Colon (tissue), 2 donors: ENCODE measurements at regions not wholly inside any gene's neighbourhood (a gene's known extent, or its start where the extent isn't known, plus 50 kb on each side); places are given as distances from the start of the nearest gene placed in this dataset.

Source experiments
- FAIRE-seq: peaks from 2 replicates; lab custom pipeline; 2012; peaks lifted over from hg19 to GRCh38; lab: Jason Lieb, UNC
- donor health status: control.
- donor health status: control.

DNA sequence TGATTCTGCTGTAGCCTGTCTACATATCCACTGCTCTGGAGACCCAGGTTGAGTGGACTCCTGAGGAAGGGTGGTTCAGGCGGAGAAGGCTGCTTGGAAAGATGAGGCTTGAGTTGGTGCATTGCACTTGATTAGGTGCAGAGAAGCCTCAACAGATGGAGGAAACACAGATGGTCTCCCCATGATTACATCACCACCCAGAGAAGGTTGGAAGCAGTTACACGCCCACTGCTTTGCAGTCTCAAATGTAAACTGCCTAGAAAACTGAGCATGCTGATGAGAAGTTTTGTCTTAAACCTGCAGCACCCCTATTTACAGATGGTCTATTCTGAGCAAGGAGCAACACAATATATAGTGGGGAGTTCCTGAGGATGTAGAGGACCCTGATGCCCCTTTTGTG, 266.6 kb downstream of the PIK3R1 start:
- no peak for FAIRE-seq

DNA sequence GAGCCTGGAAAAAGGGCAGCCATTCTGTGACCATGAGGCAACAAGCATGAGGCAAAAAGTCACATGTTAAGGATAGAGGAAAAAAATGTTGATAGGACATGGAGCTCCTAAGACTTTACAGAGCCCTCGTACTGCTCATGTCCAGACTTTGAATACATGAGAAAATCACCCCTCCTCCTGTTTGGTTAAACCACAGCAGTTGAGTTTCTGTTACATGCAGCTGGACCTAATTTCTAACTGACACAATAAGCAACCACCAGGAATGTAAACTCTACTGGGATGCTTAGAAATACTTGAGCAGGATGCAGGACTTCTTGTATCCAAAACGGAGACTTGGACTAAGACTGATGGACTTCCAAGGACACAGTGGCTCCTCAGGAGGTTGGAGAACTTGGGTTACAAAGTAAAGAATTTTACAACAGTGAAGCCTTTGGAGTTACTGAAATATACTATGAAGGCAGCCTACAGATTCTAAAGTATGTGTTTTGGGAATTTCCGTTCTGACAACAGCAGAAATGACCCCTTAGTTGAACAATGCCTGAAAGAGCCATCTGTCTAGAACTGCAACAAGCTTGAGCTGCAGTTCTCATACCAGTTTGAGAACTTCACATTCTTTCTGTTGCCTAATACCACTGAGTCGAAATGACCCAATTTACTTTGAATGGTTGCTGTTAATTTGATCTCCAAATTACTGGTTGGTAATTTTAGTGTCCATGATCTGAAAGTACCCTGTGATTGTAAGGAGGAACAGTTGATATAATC, 268.9 kb downstream of the PIK3R1 start:
- no peak for FAIRE-seq

DNA sequence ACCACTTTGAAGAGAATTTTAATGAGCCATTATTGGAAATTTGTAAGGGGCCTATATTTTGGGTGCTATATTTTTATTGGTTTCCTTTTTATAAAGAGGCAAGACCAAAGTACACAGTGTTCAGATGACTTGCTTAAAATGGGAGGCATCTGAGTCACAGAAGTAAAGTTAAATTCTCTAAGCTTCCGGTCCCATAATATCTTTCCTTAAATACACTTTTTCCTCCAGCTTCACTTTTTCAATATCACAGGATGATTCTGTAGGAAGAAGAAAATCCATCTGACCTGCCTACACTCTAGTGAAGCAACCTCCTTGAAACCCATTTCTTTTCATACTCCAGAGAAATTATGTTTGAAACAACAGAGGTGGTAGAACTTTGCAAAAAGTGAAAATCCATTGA, 274.0 kb downstream of the PIK3R1 start:
- FAIRE-seq = no peak

DNA sequence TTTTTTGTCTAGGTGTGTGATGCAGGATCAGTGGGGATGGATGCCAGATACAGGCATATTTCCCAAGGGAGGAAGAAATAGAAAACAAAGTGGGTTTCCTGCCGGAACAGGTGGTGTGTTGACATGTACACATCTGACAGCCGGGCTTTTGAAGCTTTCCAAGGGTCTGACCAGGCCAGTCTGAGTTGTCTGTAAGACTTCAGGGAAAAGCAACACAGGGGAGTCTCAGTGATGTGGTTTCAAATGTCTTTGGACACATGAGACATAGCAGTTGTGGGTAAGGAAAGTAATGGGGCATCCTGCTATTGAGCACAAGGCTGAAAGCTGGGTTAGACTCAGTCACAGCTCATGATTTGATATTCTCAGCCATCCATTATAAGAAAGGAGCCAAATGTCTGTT, 274.9 kb downstream of the PIK3R1 start:
- FAIRE-seq = no peak

DNA sequence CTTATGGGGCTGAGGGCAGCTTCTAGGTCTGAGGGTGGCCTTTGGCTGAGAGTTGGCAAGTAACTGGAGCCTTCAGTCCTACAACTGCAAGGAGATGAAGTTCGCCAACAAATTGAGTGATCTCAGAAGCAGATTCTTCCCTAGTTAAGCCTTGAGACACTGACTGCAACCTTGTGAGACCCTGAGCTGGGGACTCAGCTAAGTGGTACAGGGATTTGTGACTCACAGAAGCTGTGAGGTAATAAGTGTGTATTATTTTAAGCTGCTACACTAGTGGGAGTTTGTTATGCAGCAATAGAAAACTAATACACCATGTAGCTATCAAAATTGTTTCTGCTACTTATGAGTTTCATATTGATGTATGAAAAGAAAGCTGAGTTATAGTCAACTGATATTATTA, 279.2 kb downstream of the PIK3R1 start:
- FAIRE-seq = no peak

DNA sequence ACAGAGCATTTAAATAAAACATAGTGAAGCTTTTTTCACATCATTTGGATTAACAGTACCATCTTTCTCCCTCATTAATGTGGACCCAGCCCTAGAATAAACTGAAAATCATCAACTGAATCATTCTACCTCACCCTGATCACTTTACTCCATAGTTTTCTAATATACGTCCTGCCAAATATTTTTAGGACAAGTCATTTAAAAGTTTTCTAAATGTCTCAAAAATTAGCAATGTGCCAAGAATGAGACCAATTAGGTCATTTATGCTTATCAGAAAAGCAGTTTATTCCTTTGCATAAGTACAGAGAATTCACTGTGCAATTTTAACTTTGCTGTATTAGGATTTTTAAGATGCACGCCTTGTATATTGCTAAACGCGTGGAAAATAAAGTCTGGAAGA, 284.4 kb downstream of the PIK3R1 start:
- no peak for FAIRE-seq

DNA sequence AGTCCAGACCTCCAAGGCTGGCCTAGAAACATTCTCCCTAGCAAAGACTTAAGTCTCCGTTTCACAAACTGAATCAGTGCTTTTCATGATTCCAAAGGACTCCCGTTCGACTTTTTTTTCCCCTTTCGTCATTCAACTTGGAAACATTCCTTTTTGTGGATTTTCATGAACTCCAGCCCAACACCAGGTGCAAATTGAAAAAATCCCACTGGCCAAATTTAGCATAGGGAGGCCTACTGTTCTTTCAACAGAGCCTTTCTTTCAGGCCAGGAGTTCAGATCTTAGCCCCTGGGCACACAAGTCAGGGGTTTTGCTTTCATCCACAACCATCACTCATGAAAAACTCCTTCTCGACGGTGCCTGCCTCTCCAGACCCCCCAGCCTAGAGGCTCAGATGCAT, 285.3 kb downstream of the PIK3R1 start:
- no peak for FAIRE-seq

DNA sequence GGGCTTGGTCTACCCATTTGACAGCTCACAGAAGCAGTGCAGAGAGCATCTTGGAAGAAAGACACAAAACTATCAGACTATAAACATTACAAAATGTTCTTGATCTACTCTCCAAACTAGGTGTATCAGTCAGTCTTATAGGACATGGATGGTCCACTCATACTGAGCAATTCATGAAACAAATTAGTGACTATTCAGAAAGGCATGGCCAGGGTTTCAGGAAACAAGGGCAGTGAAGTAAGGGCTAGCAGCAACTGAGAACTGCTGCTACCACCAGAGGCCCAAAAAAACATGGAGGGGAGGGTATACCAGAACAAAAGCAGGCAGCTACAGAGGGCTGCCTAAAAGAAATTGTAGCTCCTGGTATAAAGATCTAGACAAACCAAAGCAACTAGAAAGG, 287.0 kb downstream of the PIK3R1 start:
- FAIRE-seq = no peak

DNA sequence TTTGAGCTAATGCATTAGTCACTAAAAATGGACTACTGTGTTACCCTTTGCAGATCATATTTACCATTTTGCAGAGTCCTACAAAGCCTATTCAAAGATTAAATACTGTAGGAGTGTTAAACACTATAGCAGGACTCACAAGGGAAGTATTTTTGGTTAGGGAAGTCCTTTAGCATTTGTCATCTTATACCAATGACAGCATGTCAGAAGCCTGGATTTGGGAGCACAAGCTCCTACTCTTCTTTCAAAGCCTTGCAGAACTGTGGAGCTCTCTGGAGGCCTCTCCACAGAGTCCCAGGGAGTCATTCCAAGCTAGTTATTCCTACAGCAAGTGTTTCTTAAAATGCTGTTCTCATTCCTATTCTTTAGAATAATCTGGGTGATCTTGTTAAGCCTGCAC, 288.8 kb downstream of the PIK3R1 start:
- no peak for FAIRE-seq

DNA sequence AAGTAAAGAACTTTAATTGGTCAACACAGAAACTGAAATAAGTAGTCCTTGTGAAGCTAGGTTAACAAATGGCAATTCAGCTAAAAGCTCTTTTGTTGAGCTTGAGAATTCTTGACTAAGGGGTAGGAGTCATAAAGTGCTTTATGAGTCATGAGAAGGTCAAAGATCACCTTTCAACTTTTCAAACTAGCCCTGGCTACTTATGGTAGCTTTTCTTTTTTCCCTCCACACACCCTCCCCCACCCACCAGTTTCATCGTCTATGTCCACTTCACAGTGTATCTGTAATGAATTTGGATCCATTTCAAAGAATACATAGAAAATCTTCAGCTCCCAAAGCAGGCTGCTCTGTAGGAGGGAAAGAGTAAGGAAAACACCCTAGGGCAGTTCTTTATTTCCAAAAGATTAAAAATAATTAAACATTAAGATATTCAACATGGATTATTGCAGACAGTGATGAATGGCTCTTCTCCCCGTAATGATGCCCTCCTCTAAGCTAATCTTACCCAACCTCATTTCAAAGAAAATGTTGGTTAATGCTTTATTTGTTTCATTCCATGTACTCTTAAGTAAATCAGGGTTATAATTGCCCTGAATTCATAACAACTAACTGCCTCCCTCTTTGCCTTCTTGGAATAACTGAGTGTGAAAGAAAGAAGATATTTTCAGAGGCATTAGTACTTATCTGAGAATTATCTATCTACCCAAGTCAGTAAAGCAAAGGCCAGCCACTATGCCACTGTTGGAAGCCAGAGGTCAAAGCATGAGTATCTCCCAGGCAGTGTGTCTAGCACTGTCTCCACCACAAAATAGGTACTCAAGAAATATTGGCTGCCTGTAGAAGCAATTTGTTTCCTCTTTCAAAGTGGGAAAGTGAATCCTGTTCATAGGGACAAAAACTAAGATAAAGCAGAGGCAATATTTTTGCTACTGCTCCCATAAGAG, 290.6 kb downstream of the PIK3R1 start:
- FAIRE-seq = no peak

DNA sequence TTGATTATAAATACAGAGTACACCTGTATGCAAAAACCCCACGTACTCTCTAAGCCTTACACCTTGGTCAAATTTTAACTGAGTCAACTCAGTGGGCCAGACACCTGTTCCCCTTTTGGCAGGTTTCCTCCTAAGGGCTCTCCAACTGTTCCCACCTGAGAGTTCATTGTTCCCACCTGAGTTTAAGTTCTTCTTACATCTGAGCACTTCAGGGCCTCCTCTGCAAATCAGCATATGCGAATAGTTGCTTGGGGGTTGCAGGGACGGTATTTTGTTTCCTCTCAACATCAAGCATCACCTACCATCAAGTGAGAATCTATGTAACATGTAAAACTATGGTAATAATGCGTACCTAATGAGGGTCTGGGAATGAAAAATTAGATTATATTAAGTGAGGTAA, 300.0 kb downstream of the PIK3R1 start:
- no peak for FAIRE-seq

DNA sequence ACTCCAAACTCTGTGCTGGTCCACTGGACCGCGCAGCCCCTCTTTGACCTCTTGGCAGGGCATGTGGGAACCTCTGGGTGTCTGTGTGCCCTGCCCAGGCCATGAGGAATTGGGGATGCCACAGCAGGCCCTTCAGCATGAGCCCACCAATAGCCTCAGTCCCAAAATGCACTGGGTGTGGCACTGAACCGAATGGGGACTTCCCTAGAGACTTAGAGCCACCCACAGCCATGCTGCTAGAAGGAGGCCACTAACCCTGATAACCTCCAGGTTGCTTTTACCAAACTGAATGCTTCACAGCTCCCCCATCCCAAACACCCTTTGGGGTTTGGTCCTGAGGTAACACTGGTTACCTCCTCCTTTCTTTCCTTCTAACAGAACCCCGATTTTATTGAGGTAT, 302.7 kb downstream of the PIK3R1 start:
- no peak for FAIRE-seq

DNA sequence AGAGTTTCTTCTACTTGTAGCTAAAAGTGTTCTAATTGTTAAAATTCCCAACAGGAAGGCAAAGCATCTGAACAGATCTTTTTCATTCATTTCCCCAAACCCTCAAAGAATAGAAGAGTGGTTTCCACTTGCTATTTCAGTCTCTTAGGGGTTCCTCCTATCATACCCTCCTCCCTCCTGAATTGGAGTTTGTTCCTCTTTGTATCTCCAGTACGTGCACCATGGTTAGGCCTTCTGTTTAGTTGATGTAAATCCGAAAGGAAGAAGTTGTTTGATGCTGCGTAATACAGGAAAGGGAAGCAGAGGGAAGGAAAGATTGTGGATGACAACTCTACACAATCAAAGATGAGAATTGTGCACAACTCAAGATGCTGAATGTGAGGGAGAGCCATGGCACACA, 303.6 kb downstream of the PIK3R1 start:
- FAIRE-seq = no peak

DNA sequence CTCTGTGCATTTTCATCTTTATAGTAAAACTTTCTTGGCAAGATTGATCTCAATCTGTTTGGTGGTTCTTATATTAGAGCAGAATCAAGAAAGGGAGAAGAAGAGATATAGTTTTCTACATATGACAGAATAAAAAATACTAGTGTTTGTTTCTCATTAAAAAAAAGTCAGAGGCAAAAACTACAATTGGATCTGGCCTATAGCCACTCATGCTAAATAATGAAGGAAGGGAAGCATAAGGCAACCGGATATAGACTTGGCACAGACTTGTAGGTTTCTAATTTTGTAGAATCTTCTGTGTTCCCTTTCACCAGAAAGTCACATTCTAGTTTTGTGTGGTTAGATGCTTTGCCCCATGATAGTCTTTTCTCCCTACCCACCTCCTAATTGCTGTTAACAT, 306.2 kb downstream of the PIK3R1 start:
- FAIRE-seq = no peak

DNA sequence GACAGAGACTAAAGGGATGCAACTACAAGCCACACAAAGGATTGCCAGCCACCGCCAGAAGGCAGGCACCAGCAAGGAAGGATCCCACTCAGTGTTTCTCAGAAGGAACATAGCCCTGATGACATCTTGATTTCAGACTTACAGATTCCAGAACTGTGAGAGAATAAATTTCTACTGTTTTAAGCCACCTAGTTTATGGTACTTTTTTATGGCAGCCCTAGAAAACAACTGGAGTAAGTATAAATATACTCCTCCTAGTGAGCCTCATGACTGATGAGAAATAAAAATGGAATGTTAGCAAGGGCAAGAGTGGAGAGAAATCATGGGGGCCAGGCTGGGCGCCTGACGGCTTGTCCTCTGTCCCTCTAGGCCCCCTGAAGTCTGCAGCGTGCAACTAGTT, 307.3 kb downstream of the PIK3R1 start:
- no peak for FAIRE-seq

DNA sequence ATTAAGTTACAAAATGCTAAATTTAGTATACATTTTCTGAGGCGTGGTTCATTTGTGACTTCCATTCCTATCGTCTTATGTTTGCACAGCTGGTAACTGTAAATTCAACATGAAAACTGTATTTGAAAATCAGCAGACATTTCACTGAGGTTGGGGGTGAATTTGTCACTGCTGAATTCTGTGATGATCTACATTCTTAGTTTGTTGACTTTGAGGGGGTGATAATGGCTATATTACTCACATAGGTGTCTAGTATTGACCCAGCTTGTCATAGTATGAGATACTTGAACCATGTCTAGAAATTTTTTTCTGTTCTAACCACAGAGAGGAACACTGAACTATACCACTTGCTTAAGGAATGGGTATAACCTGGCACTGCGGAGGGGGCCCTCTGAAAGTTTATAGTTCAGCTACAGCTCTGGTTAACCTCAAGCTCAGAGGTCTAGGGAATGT, 313.3 kb downstream of the PIK3R1 start:
- no peak for FAIRE-seq

DNA sequence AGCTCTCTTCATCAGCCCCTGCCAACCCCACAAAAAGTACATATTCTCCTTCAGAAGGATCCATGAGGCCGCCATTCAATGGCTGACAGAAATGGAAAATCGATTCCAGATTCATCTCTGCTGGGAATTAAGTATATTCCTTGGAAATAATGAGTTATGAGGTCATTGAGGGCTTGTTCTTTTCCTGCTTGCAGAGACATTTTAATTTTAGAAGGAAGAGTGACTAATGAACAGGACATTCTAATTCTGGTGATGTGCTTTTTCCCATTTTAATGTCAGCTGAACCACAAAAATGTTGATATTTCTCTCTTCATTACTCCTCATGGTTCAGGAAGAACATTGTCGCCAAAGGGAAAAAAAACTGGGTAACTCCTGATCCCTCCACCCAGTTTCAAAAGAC, 314.0 kb downstream of the PIK3R1 start:
- no peak for FAIRE-seq

DNA sequence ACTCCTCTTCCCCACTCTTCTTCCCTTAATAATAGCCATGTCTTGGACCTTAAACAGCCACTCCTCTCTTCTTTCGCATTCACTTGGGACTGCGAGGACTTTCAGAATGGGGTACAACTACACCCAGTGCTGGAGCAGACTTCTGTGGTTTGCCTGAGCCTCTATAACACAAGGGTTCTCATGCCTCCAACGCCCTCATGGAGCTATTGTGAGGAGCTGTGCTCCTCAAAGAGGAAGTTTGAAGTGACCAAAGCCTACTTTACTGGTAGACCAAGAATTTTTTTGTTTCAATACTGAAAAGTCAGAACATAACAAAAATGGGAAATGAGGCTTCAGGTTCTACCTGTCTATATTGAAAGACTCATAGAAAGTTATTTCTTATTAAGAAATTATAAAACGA, 316.4 kb downstream of the PIK3R1 start:
- FAIRE-seq = no peak

DNA sequence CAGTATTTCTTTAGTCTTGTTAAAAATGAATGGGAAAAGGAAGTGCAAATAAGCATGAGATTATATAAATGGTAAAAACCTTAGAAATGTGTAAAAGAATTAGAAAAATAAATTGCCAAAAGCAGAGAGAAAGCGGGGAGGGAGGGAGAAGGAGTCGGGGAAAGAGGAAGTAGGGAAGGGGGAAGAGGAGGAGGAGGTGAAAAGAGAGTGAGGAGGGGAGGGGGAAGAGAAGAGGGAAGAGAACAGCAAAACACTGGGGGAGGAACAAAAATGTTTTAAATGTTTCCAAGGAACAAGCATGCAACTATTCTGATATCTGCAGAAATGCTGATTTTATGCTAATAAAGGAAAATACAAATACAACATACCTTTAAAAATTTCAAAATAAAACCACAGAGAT, 317.5 kb downstream of the PIK3R1 start:
- FAIRE-seq = no peak

DNA sequence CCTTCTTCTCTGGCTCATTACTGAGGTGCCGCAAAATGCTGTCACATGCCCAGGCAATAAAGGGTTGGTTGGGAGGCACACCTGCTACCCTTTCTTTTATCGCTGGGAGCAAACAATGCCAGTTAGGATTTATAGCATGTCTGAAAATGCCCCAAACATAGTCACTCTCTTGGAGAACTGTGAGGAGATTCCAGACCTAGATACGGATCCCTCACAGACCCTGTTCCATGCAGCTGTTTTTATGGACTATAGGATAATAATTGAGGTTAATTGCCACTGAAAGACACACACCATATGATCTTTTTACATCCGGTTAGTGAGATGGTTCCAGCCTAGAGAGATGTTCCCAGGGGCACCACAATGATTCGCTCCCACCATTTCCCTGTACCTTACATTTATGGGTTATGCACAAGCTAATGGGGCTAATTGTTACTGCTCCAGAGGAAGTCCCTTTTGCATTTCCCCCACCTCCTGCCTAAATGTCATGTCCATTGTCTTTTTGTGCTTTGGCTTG, 318.1 kb downstream of the PIK3R1 start:
- FAIRE-seq = no peak

DNA sequence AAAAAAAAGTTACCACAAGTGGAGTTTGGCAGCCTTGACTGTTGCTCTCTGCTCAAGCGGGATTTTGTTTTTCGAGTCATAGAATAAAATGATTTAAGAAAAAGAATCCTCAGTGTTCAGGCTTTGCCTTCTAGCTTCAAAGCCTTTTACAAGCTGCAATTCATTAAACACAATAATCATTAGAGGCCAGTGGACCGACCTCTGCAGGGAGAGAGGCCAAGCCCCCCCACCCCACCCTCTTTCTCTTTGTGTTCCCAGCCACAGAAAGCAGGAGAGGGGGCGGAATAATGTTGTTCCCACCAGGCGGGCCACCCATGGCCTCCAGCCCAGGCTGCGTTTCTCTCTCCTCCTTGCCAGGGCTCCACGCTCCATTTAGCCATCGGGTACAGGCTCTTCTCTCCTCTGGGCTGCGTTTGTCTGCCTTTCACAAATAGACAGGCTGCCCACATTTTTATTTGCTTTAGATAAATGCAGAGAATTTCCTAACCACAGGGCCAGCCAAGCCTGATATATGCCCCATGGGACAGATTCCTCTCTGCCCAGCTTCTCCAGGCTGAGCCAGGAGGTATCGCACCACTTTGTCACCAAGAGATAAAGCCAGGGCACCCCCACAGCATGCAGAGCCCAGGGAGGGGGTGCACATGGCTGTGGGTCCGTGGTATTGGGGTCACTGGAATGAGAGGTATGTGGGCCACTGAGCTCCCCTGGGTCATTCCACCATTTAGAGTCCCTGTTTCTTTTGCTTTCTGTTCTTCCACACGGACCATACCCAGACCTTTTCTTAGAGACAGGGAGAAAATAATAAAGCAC, 318.8 kb downstream of the PIK3R1 start:
- no peak for FAIRE-seq

DNA sequence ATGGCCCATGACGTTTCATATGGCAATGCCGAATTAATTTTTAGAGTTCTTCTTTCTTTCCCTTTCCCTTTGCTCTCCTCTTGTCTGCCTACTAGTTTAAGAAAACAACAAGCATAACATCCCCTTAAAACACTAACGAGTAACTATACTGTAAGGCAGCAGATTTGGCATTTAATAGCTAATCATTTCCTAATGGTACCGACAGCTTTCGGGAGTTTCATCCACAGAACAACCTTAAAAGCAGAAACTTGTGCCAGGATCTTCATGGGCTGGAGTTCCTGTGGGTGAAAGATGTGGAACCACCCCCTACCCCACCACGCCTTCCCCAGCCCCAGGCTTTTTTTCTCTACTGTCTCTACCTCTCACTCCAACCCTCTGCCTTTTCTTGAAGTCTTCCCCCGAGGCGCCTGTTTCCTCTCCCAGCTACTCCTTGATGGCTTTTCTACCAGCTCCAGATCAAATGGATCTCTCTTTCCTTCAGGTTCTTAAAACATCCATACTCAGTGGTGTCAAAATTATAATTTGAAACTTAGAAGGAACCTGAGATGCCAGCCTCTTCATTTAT, 319.5 kb downstream of the PIK3R1 start:
- FAIRE-seq = no peak
